Thyroid gland (tissue), 4 donors: ENCODE measurements at regions not wholly inside any gene's neighbourhood (a gene's known extent, or its start where the extent isn't known, plus 50 kb on each side); places are given as distances from the start of the nearest gene placed in this dataset.

Experiments used
- POLR2A ChIP-seq, 2 donors: fragments of 450-650 bp; IDR thresholded peaks; one replicate each; pipeline ENCODE4 v1.6.1; 2017; ENCODE audit warnings: antibody characterized with exemption in 2 of 2, mild to moderate bottlenecking in 2 of 2, moderate library complexity in 1 of 2
- TF ChIP-seq, protein P1 (sequence below), 6 experiments: fragments of 200-600 bp in 3 of 6; fragments of 450-650 bp in 3 of 6; sonication (generic) in 3 of 6; IDR thresholded peaks; one replicate each; pipeline ENCODE4 v1.5.1; 2016 to 2019; ENCODE audit warnings: antibody characterized with exemption in 6 of 6, mild to moderate bottlenecking in 2 of 6, inconsistent platforms in 1 of 6, moderate library complexity in 1 of 6

DNA sequence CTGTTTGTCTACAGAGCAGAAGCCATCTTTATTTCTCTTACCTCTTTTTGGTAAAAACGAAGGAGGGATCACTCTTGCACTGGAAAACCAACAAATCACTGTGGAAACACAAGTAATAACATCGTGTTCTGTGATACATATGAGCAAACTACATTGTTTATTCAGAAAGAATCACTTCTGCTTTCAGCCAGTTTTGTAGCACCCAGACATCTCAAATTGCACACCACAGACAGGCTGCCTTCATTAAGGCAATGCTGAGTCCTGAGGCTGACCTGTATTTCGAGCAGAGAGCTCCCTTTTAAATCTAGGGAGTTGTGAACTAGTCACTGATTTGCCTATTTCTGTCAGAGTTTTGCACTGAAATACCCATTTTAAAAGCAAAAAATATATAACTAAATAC, 1003.2 kb upstream of the FAM98A start:
- no peak for TF ChIP-seq POLR2A (IDR thresholded peaks at IDR 0.05)
- TF ChIP-seq, protein P1, sequence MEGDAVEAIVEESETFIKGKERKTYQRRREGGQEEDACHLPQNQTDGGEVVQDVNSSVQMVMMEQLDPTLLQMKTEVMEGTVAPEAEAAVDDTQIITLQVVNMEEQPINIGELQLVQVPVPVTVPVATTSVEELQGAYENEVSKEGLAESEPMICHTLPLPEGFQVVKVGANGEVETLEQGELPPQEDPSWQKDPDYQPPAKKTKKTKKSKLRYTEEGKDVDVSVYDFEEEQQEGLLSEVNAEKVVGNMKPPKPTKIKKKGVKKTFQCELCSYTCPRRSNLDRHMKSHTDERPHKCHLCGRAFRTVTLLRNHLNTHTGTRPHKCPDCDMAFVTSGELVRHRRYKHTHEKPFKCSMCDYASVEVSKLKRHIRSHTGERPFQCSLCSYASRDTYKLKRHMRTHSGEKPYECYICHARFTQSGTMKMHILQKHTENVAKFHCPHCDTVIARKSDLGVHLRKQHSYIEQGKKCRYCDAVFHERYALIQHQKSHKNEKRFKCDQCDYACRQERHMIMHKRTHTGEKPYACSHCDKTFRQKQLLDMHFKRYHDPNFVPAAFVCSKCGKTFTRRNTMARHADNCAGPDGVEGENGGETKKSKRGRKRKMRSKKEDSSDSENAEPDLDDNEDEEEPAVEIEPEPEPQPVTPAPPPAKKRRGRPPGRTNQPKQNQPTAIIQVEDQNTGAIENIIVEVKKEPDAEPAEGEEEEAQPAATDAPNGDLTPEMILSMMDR (IDR thresholded peaks at IDR 0.05): no peak
